Mesenteric fat pad (tissue), 1 donor: ENCODE measurements at regions not wholly inside any gene's neighbourhood (a gene's known extent, or its start where the extent isn't known, plus 50 kb on each side); places are given as distances from the start of the nearest gene placed in this dataset.
"Not testable (repeated sequence)": the region's sequence is repeated elsewhere in the genome, so short reads cannot be mapped to it uniquely, and the experiment has no call there.

Experiments used
- DNase-seq: peaks from one replicate; pipeline ENCODE4 v3.0.0-alpha.2; 2020; ENCODE audit warnings: low spot score
- donor health status: DM: yes; HTN: yes; CAD: no.

- DNase-seq = not testable (repeated sequence)
Observed at GRCh38 chr20:5660756-5661155, 50.0 kb upstream of the GPCPD1 start.
